ENCODE measurements at regions not wholly inside any gene's neighbourhood (a gene's known extent, or its start where the extent isn't known, plus 50 kb on each side); places are given as distances from the start of the nearest gene placed in this dataset.

DNA sequence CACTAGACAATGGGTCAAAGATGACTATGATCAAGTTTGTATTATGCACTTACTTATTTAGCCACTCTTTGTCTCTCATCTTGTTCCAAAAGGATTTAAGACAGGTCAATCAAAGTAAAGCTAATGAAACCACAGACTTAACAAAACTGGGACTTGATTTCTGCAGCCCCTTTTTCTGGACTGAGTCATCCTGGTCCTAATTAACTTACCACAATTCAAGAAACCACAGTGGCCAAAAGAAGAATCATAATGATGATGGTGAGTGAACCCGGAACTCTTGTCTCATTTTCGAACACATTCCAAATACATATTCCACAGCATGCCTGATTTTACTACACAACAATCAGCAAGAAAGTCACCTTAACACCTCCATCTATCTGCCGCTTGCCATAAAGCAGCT, 1333.0 kb downstream of the ROBO1 start:
- BruUV-seq (replicated peaks): no TSS peak
- H3K27ac ChIP-seq (ENCODE audit: low read depth, low read length, poor library complexity, severe bottlenecking): no peak overlapping the region
- ChIA-PET CTCF (ENCODE audit: unreplicated experiment) (no interaction called here), POLR2A (no interaction called here)
- H3K79me2 ChIP-seq (ENCODE audit: insufficient read depth, low read depth, low read length): no peaks in the 10 kb centered on the region
- no peak overlapping the region for H3K4me3 ChIP-seq (ENCODE audit: low read depth, low read length, poor library complexity, severe bottlenecking)
- H3K4me2 ChIP-seq (ENCODE audit: low read length): no peak overlapping the region
- no peaks in the 10 kb centered on the region for H3K9me2 ChIP-seq (ENCODE audit: insufficient read depth, low read length)
- intact Hi-C loops (cut with micrococcal nuclease; ENCODE audit: unreplicated experiment): no loop called here
- H3K36me3 ChIP-seq (ENCODE audit: insufficient read depth, low read length): no peaks in the 10 kb centered on the region
- H4K20me1 ChIP-seq (ENCODE audit: insufficient read depth, low read length): no peaks in the 10 kb centered on the region
- H3K9me3 ChIP-seq (ENCODE audit: low read length): no peaks in the 10 kb centered on the region
- TF ChIP-seq CTCF (conservative IDR thresholded peaks at IDR 0.05; ENCODE audit: low read length): no peak
- TF ChIP-seq EZH2phosphoT487 (IDR thresholded peaks at IDR 0.05; ENCODE audit: borderline replicate concordance, low read depth, low read length): no peak
- DNase-seq (ENCODE audit: low spot score): no peak
- H2AFZ ChIP-seq (ENCODE audit: low read length): no peak overlapping the region
- no peaks in the 10 kb centered on the region for H3K4me1 ChIP-seq (ENCODE audit: insufficient read depth, low read length, poor library complexity, severe bottlenecking)

DNA sequence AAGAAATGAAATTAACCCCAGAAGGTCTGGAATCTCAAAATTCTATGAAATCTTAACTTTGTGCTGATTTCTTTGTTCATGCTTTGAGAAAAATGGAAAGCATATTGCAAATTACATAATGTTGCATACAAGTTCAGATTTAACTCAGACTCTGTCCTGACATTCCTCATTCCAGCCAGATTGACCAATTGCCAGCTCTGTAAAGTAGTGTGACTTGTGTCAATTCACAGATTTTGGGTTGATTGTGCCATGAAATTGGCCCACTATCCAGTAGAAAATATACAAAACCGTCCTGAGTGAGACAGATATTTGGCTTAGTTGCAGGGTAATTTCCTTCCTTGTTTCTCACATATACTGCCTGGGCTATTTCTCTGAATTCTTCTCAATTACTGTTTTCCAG, 1312.6 kb downstream of the ROBO1 start:
- H3K79me2 ChIP-seq (ENCODE audit: insufficient read depth, low read depth, low read length): no peaks in the 10 kb centered on the region
- no peak overlapping the region for H3K4me2 ChIP-seq (ENCODE audit: low read length)
- BruUV-seq (replicated peaks): no TSS peak
- no peak for DNase-seq (ENCODE audit: low spot score)
- no peaks in the 10 kb centered on the region for H3K36me3 ChIP-seq (ENCODE audit: insufficient read depth, low read length)
- H3K9me3 ChIP-seq (ENCODE audit: low read length): no peaks in the 10 kb centered on the region
- intact Hi-C loops (cut with micrococcal nuclease; ENCODE audit: unreplicated experiment): no loop called here
- POLR2A ChIA-PET: no interaction called here
- no peak overlapping the region for H3K4me3 ChIP-seq (ENCODE audit: low read depth, low read length, poor library complexity, severe bottlenecking)
- H4K20me1 ChIP-seq (ENCODE audit: insufficient read depth, low read length): no peaks in the 10 kb centered on the region
- CTCF ChIA-PET (ENCODE audit: unreplicated experiment): no interaction called here
- H3K4me1 ChIP-seq (ENCODE audit: insufficient read depth, low read length, poor library complexity, severe bottlenecking): no peaks in the 10 kb centered on the region
- no peaks in the 10 kb centered on the region for H3K9me2 ChIP-seq (ENCODE audit: insufficient read depth, low read length)
- no peak overlapping the region for H3K27ac ChIP-seq (ENCODE audit: low read depth, low read length, poor library complexity, severe bottlenecking)
- TF ChIP-seq CTCF (conservative IDR thresholded peaks at IDR 0.05; ENCODE audit: low read length) (no peak), EZH2phosphoT487 (IDR thresholded peaks at IDR 0.05; ENCODE audit: borderline replicate concordance, low read depth, low read length) (no peak)
- no peak overlapping the region for H2AFZ ChIP-seq (ENCODE audit: low read length)

DNA sequence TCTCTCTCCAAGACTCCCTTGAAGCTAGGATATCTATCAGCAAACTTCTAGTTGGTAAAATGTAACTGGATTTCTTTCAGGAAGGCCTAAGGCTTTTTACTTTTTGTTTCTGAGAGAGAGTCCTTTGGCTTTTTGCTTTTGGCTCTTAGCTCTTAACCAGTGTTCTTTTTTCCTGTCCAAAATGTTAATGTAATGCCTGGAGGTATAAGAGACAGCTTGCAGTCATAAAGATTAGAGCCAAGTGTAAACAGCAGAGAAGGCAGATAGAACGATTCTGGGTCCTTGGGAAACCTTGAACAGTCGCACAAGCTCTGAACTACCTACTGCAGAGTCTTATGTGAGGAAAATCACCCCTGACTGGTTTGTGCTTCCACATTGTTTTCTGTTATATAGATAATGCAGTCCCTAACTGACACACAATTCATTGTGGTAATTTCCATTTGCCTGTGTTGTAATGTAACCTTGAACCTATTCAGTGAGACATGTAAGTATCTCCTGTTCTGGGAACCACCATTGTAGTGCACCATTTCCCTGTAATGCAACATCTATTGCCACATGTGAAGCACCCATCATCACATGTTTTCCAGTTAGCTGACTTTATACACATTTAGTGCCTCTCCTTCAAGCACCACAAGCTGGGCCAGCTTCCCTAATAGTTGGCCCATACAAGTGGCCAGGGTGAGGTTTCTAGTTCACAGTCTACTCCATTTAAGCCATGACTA, 1311.9 kb downstream of the ROBO1 start:
- Histone ChIP-seq H3K4me3 (ENCODE audit: low read depth, low read length, poor library complexity, severe bottlenecking) (no peak overlapping the region), H3K9me2 (ENCODE audit: insufficient read depth, low read length) (no peaks in the 10 kb centered on the region), H3K79me2 (ENCODE audit: insufficient read depth, low read depth, low read length) (no peaks in the 10 kb centered on the region), H3K27ac (ENCODE audit: low read depth, low read length, poor library complexity, severe bottlenecking) (no peak overlapping the region), H3K9me3 (ENCODE audit: low read length) (no peaks in the 10 kb centered on the region), H2AFZ (ENCODE audit: low read length) (no peak overlapping the region), H3K36me3 (ENCODE audit: insufficient read depth, low read length) (no peaks in the 10 kb centered on the region), H4K20me1 (ENCODE audit: insufficient read depth, low read length) (no peaks in the 10 kb centered on the region), H3K4me1 (ENCODE audit: insufficient read depth, low read length, poor library complexity, severe bottlenecking) (no peaks in the 10 kb centered on the region), H3K4me2 (ENCODE audit: low read length) (no peak overlapping the region)
- DNase-seq (ENCODE audit: low spot score): no peak
- intact Hi-C loops (cut with micrococcal nuclease; ENCODE audit: unreplicated experiment): no loop called here
- ChIA-PET POLR2A (interaction anchor here (0.6 kb wide), 1 partner anchor 465 kb away, joined by 5 read pairs; no protein-coding TSS in a partner anchor), CTCF (ENCODE audit: unreplicated experiment) (no interaction called here)
- TF ChIP-seq EZH2phosphoT487 (IDR thresholded peaks at IDR 0.05; ENCODE audit: borderline replicate concordance, low read depth, low read length) (no peak), CTCF (conservative IDR thresholded peaks at IDR 0.05; ENCODE audit: low read length) (no peak)
- BruUV-seq (replicated peaks): no TSS peak
